ENCODE measurements at regions not wholly inside any gene's neighbourhood (a gene's known extent, or its start where the extent isn't known, plus 50 kb on each side); places are given as distances from the start of the nearest gene placed in this dataset.

- no peak for TF ChIP-seq CTCF (IDR thresholded peaks at IDR 0.05)
- TF ChIP-seq POLR2A (IDR thresholded peaks at IDR 0.05) = no peak
Observed at GRCh38 chr7:25297278-25297677, 69.0 kb upstream of the NPVF start.
